ENCODE measurements at regions not wholly inside any gene's neighbourhood (a gene's known extent, or its start where the extent isn't known, plus 50 kb on each side); places are given as distances from the start of the nearest gene placed in this dataset.
"Not testable (repeated sequence)": the region's sequence is repeated elsewhere in the genome, so short reads cannot be mapped to it uniquely, and the experiment has no call there.

- not testable (repeated sequence) for DNase-seq (ENCODE audit: low read depth, low spot score)
Observed at GRCh38 chr4:165819126-165819525, 53.9 kb upstream of the TLL1 start.
